GM12878 (cell line): ENCODE measurements at regions not wholly inside any gene's neighbourhood (a gene's known extent, or its start where the extent isn't known, plus 50 kb on each side); places are given as distances from the start of the nearest gene placed in this dataset.

Source experiments
- ATAC-seq: fragments of 200-7000 bp; cut with Tn5 transposase; 3 replicates; pipeline ENCODE4 v1.9.1; 2020; ENCODE audit warnings: mild to moderate bottlenecking, moderate library complexity
- BruUV-seq: library from RNA; stranded (reverse); fragments of 400-500 nt; replicated peaks from 2 replicates; lab custom pipeline; 2021; lab: Mats Ljungman, UMichigan
- CTCF ChIA-PET: fragments of 300-600 bp; sonication (Branson Sonifier 250); formaldehyde crosslinking; extraction: SDS; loops from one replicate; lab custom pipeline; 2021; ENCODE audit warnings: inconsistent platforms; lab: Yijun Ruan, JAX
- POLR2A ChIA-PET: fragments of 350-600 bp; formaldehyde crosslinking; extraction: SDS; loops from one replicate; lab custom pipeline; 2021; ENCODE audit warnings: inconsistent platforms; lab: Charles Lee
- RAD21 ChIA-PET: fragments of 300-600 bp; sonication (Branson Sonifier 250); formaldehyde crosslinking; loops from one replicate; lab custom pipeline; 2023; ENCODE audit warnings: antibody characterized with exemption; ENCODE audit not compliant: unreplicated experiment; lab: Charles Lee
- SMC1A ChIA-PET: fragments of 300-600 bp; sonication (Branson Sonifier 250); formaldehyde crosslinking; loops from one replicate; lab custom pipeline; 2023; ENCODE audit not compliant: unreplicated experiment, uncharacterized antibody; lab: Charles Lee
- DNase-seq: peaks from one replicate; pipeline ENCODE4 v3.0.0-alpha.2; 2011; ENCODE audit warnings: low read depth, low spot score
- FAIRE-seq: peaks from 3 replicates; lab custom pipeline; 2011; peaks lifted over from hg19 to GRCh38; lab: Jason Lieb, UNC
- H2AFZ ChIP-seq: 2 replicates; pipeline ENCODE4 v1.6.0; 2011; ENCODE audit warnings: low read depth, low read length, control low read depth; ENCODE audit not compliant: control insufficient read depth
- H3K27ac ChIP-seq: 2 replicates; pipeline ENCODE4 v1.5.1; 2011; ENCODE audit warnings: control low read depth; ENCODE audit not compliant: control insufficient read depth, insufficient read depth
- H3K27me3 ChIP-seq, 2 experiments: replicated peaks in 1 of 2; 2 replicates each; pipeline versions ENCODE4 v1.6.0 to v1.6.1; 2011; ENCODE audit warnings: low read length in 1 of 2; ENCODE audit not compliant: control insufficient read depth in 2 of 2, insufficient read depth in 2 of 2
- H3K36me3 ChIP-seq, 2 experiments: 2 replicates each; pipeline ENCODE4 v1.5.1; 2011; ENCODE audit warnings: low read length in 1 of 2; ENCODE audit not compliant: control insufficient read depth in 2 of 2, insufficient read depth in 2 of 2
- H3K4me1 ChIP-seq: 2 replicates; pipeline ENCODE4 v1.6.1; 2011; ENCODE audit warnings: mild to moderate bottlenecking, low read length, moderate library complexity, mixed read lengths; ENCODE audit not compliant: control insufficient read depth, insufficient read depth
- H3K4me2 ChIP-seq: 2 replicates; pipeline ENCODE4 v1.6.0; 2011; ENCODE audit warnings: control low read depth; ENCODE audit not compliant: control insufficient read depth, insufficient read depth
- H3K4me3 ChIP-seq: fragments of 200-600 bp; sonication (generic); 2 replicates; pipeline ENCODE4 v1.5.1; 2016
- H3K79me2 ChIP-seq: 2 replicates; pipeline ENCODE4 v1.6.0; 2011; ENCODE audit warnings: low read length; ENCODE audit not compliant: control insufficient read depth, insufficient read depth
- H3K9ac ChIP-seq: 2 replicates; pipeline ENCODE4 v1.8.0; 2011; ENCODE audit warnings: low read length, control low read depth, mixed read lengths; ENCODE audit not compliant: control insufficient read depth, insufficient read depth
- H3K9me3 ChIP-seq: replicated peaks from 3 replicates; pipeline ENCODE4 v1.5.1; 2011; ENCODE audit warnings: mild to moderate bottlenecking, low read length; ENCODE audit not compliant: control insufficient read depth, insufficient read depth
- H4K20me1 ChIP-seq: 2 replicates; pipeline ENCODE4 v1.6.0; 2011; ENCODE audit not compliant: control insufficient read depth, insufficient read depth
- ATF7 ChIP-seq: fragments of 450-650 bp; IDR thresholded peaks from 2 replicates; pipeline ENCODE4 v1.6.1; 2016; ENCODE audit warnings: low read depth, mild to moderate bottlenecking
- BCL11A ChIP-seq: IDR thresholded peaks from 2 replicates; pipeline ENCODE4 v1.6.1; 2011; ENCODE audit warnings: low read depth, low read length
- CHD2 ChIP-seq: IDR thresholded peaks from 2 replicates; pipeline ENCODE4 v1.6.1; 2011; ENCODE audit warnings: low read depth, low read length, improper control_type of control experiment, borderline replicate concordance
- ESRRA ChIP-seq: IDR thresholded peaks from 2 replicates; pipeline ENCODE4 v1.6.1; 2012; ENCODE audit warnings: mild to moderate bottlenecking, low read length, improper control_type of control experiment
- MYB ChIP-seq: fragments of 150-350 bp; IDR thresholded peaks from 2 replicates; pipeline ENCODE4 v1.6.1; 2014; ENCODE audit warnings: mild to moderate bottlenecking, low read depth, low read length, borderline replicate concordance
- POLR2A ChIP-seq: IDR thresholded peaks from 2 replicates; pipeline ENCODE4 v1.6.1; 2011; ENCODE audit warnings: low read depth, mild to moderate bottlenecking, low read length
- PRDM15 ChIP-seq: fragments of 450-650 bp; formaldehyde crosslinking; IDR thresholded peaks from 2 replicates; pipeline ENCODE4 v1.4.0; 2020; ENCODE audit warnings: mild to moderate bottlenecking, moderate library complexity
- SMAD5 ChIP-seq: IDR thresholded peaks from 2 replicates; pipeline ENCODE4 v1.6.1; 2016; ENCODE audit warnings: antibody characterized with exemption, low read depth
- STAT3 ChIP-seq: IDR thresholded peaks from 2 replicates; pipeline ENCODE4 v1.6.1; 2011; ENCODE audit warnings: low read depth, low read length, improper control_type of control experiment
- WGBS: methylation state at CpG from one replicate; pipeline ENCODE4 v1.1.6; 2016; ENCODE audit warnings: low lambda C conversion rate; ENCODE audit not compliant: insufficient replicate concordance, insufficient coverage; ENCODE audit errors: missing lambda C conversion rate; 5-methylcytosine and 5-hydroxymethylcytosine counted together
- in situ Hi-C: fragments of 300-500 bp; cut with MboI; formaldehyde crosslinking; loops from 9 replicates; pipeline ENCODE4 v1.14.3; 2018; ENCODE audit warnings: mixed read lengths
- intact Hi-C: fragments of 100-400 bp; cut with micrococcal nuclease; formaldehyde crosslinking; loops from one replicate; pipeline ENCODE4 v1.14.2; 2022; ENCODE audit not compliant: unreplicated experiment

GRCh38 chr11:133712051-133712560 is 133.2 kb downstream of the SPATA19 start:
- RAD21 ChIA-PET: no interaction called here
- Histone ChIP-seq H3K9ac (no peak overlapping the region), H2AFZ (no peak overlapping the region), H3K9me3 (no peaks in the 10 kb centered on the region), H3K36me3 (no peaks in the 10 kb centered on the region), H4K20me1 (no peaks in the 10 kb centered on the region), H3K27ac (no peak overlapping the region), H3K4me1 (no peaks in the 10 kb centered on the region), H3K79me2 (no peaks in the 10 kb centered on the region), H3K4me2 (no peak overlapping the region), H3K27me3 (peaks cover 3 to 5% of the 10 kb centered on the region in 2 experiments; a peak in 2 of 4 replicates), H3K4me3 (no peak overlapping the region)
- 0% methylated on average over 4 of the region's 4 CpGs for WGBS
- FAIRE-seq (no peak), ATAC-seq (no peak), DNase-seq (no peak)
- in situ Hi-C loops: no loop called here
- POLR2A ChIA-PET: no interaction called here
- SMC1A ChIA-PET: no interaction called here
- BruUV-seq: no TSS peak
- intact Hi-C loops: no loop called here
- TF ChIP-seq CHD2 (no peak), STAT3 (no peak), PRDM15 (CRISPR knock-in tag) (no peak), MYB (no peak), BCL11A (no peak), POLR2A (no peak), SMAD5 (no peak), ESRRA (no peak), ATF7 (no peak)
- CTCF ChIA-PET: interaction anchor here (0.7 kb wide), 1 partner anchor 1314 kb away, joined by 4 read pairs; no protein-coding TSS in a partner anchor
